Heart right ventricle (tissue), 16 donors: ENCODE measurements at regions not wholly inside any gene's neighbourhood (a gene's known extent, or its start where the extent isn't known, plus 50 kb on each side); places are given as distances from the start of the nearest gene placed in this dataset.

Source experiments
- ATAC-seq, 8 donors: fragments of 200-7000 bp; cut with Tn5 transposase; one replicate each; pipeline ENCODE4 v1.9.1; 2020; ENCODE audit warnings: mild to moderate bottlenecking in 8 of 8, moderate library complexity in 8 of 8, moderate number of reproducible peaks in 1 of 8
- DNase-seq, 2 donors: peaks; one replicate each; pipeline ENCODE4 v3.0.0-alpha.2; 2020
- H3K27ac ChIP-seq, 10 donors: fragments of 200-600 bp; sonication (generic) in 2 of 10; one replicate each; pipeline versions ENCODE4 v1.5.0 to v1.8.0; 2020 to 2022; ENCODE audit warnings: mild to moderate bottlenecking in 3 of 10
- H3K27me3 ChIP-seq, 7 donors: fragments of 200-600 bp; one replicate each; pipeline ENCODE4 v1.8.0; 2021 to 2022; ENCODE audit warnings: mild to moderate bottlenecking in 2 of 7
- H3K36me3 ChIP-seq, 9 donors: fragments of 200-600 bp; sonication (generic) in 1 of 9; one replicate each; pipeline versions ENCODE4 v1.5.0 to v1.8.0; 2020 to 2022; ENCODE audit warnings: mild to moderate bottlenecking in 2 of 9
- H3K4me1 ChIP-seq, 9 donors: fragments of 200-600 bp; sonication (generic) in 1 of 9; one replicate each; pipeline versions ENCODE4 v1.5.0 to v1.8.0; 2020 to 2022; ENCODE audit warnings: mild to moderate bottlenecking in 4 of 9
- H3K4me3 ChIP-seq, 10 donors: fragments of 200-600 bp; sonication (generic) in 2 of 10; one replicate each; pipeline versions ENCODE4 v1.5.0 to v1.8.0; 2020 to 2022; ENCODE audit warnings: mild to moderate bottlenecking in 7 of 10, moderate library complexity in 2 of 10
- H3K9me3 ChIP-seq, 11 donors: fragments of 200-600 bp in 10 of 11; sonication (generic) in 2 of 11; one replicate each; pipeline versions ENCODE4 v1.5.0 to v1.8.0; 2013 to 2022; ENCODE audit warnings: mild to moderate bottlenecking in 2 of 11, control low read depth in 1 of 11, moderate library complexity in 1 of 11
- WGBS, 2 donors: extraction: QIAGEN DNeasy Blood & Tissue Kit; methylation state at CpG; one replicate each; pipeline ENCODE4 v1.1.7; 2013; ENCODE audit warnings: inconsistent platforms in 1 of 2; 5-methylcytosine and 5-hydroxymethylcytosine counted together
- intact Hi-C, 10 donors: fragments of 100-400 bp; cut with DNase I; formaldehyde crosslinking; loops; one replicate each; pipeline versions ENCODE4 v1.11.1 to v1.14.2; 2022
- TF ChIP-seq, protein P1 (sequence below), 9 donors: fragments of 200-600 bp; sonication (generic) in 2 of 9; IDR thresholded peaks; one replicate each; pipeline versions ENCODE4 v1.5.0 to v1.8.0; 2021 to 2022; ENCODE audit warnings: antibody characterized with exemption in 9 of 9, mild to moderate bottlenecking in 5 of 9, moderate library complexity in 1 of 9
- donor health status: Arrhythmogenic right ventricular cardiomyopathy.
- donor health status: ischemic (EF 13 %, LVEDD 7.1; RV severe dilation, severe dysfunction).
- donor health status: healthy with polysubstance abuse.
- donor health status: DM: no; HTN: yes; CAD: no.
- donor health status: DM: no; HTN: no; CAD: no.
- donor health status: ischemic (EF 25% LVEDD 6.9; RV normal size, moderate dysfunction).
- donor health status: ischemic (EF 25% LVEDD 5.7; RV mildly dilated, moderate dysfunction).
- donor health status: healthy.
- donor health status: DM: yes; HTN: yes; CAD: no.
- donor health status: Ischemic cardiomyopathy.
- donor health status: ischemic (EF 35%, LVEDD 5.7; RV mildly dilated, moderate dysfunction).
- donor health status: nonischemic (EF 11% LVEDD 7.7; RV severe dilation, severe dysfunction).
- donor health status: DM: yes; HTN: yes; CAD: no.
- donor health status: PGD.
- donor health status: ischemic (EF 29% LVEDD 5.4; RV normal size, mild dysfunction).
- donor health status: nonischemic (EF 23%, LVEDD 6.1; RV moderate dilation, normal function).

DNA sequence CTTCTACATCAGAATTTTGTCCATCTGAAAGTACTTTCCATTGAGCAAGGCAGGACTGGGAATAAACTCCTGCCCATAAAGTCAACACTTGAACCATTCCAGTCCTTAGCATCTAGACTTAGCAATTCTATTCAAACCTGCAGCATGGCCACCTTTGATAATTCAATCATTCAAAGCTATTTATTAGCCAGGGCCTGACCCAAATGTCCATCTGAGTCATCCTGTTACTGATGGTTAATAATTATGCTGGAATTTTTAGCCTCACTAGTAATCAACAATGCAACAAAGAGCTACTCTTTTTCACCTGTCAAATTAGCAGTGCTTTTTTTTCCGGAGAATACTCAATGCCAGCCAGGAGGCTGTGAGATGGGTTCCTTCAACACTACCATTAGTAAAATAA lies 72.7 kb upstream of the SNRK start:
- H3K27ac ChIP-seq = no peak overlapping the region
- 88 to 95% methylated on average over 1 of the region's 1 CpG for WGBS, 2 donors
- TF ChIP-seq, protein P1, sequence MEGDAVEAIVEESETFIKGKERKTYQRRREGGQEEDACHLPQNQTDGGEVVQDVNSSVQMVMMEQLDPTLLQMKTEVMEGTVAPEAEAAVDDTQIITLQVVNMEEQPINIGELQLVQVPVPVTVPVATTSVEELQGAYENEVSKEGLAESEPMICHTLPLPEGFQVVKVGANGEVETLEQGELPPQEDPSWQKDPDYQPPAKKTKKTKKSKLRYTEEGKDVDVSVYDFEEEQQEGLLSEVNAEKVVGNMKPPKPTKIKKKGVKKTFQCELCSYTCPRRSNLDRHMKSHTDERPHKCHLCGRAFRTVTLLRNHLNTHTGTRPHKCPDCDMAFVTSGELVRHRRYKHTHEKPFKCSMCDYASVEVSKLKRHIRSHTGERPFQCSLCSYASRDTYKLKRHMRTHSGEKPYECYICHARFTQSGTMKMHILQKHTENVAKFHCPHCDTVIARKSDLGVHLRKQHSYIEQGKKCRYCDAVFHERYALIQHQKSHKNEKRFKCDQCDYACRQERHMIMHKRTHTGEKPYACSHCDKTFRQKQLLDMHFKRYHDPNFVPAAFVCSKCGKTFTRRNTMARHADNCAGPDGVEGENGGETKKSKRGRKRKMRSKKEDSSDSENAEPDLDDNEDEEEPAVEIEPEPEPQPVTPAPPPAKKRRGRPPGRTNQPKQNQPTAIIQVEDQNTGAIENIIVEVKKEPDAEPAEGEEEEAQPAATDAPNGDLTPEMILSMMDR (IDR thresholded peaks at IDR 0.05) = no peak
- no peaks in the 10 kb centered on the region for H3K9me3 ChIP-seq
- ATAC-seq (no peak), DNase-seq (no peak)
- peaks cover 0 to 32% (median 17%) of the 10 kb centered on the region in 9 donors for H3K4me1 ChIP-seq
- H3K4me3 ChIP-seq = no peak overlapping the region
- H3K36me3 ChIP-seq = no peaks in the 10 kb centered on the region
- H3K27me3 ChIP-seq = no peaks in the 10 kb centered on the region
- intact Hi-C loops = loop anchor here in 2 of 10 donors (10.0 kb wide), 2 partner anchors 49 to 291 kb away; no protein-coding TSS in a partner anchor

GRCh38 chr3:43212914-43213611 lies 73.3 kb upstream of the SNRK start:
- Histone ChIP-seq H3K9me3 (no peaks in the 10 kb centered on the region), H3K4me3 (no peak overlapping the region), H3K27me3 (no peaks in the 10 kb centered on the region), H3K4me1 (peaks cover 0 to 27% (median 12%) of the 10 kb centered on the region in 9 donors), H3K27ac (no peak overlapping the region), H3K36me3 (no peaks in the 10 kb centered on the region)
- TF ChIP-seq, protein P1 (IDR thresholded peaks at IDR 0.05) = no peak
- WGBS, 2 donors = 85% methylated on average over 8 of the region's 8 CpGs
- DNase-seq (no peak), ATAC-seq (no peak)
- intact Hi-C loops = loop anchor here in 2 of 10 donors (10.0 kb wide), 2 partner anchors 48 to 292 kb away; no protein-coding TSS in a partner anchor

DNA sequence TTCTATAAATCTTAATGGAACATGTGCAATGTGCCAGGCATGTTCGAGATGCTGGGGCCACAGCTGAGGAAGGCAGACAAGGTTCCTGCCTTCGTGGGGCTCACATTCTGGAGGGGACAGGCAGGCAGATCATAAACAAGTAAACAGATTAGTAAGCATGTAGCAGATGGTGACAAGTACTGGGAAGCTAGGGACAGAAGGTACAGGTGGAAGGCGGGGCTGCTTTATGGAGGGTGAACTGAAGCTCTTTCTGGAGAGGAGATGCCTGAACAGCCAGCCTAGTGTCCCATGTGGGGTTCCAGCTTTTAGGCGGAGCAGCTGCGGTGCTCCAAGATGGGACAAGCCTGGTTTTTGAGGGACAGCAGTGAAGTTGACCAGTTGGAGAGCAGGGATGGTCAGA lies 74.7 kb upstream of the SNRK start:
- TF ChIP-seq, protein P1 (IDR thresholded peaks at IDR 0.05) = no peak
- Histone ChIP-seq H3K27me3 (no peaks in the 10 kb centered on the region), H3K4me1 (peaks cover 0 to 15% (median 9%) of the 10 kb centered on the region in 9 donors), H3K9me3 (no peaks in the 10 kb centered on the region), H3K27ac (peak overlapping the region in 1 of 10 donors; percentile 57), H3K4me3 (no peak overlapping the region), H3K36me3 (no peaks in the 10 kb centered on the region)
- DNase-seq (no peak), ATAC-seq (no peak)
- intact Hi-C loops = loop anchor here in 2 of 10 donors (10.0 kb wide), 2 partner anchors 47 to 293 kb away; no protein-coding TSS in a partner anchor
- WGBS, 2 donors = 98% methylated on average over 5 of the region's 5 CpGs

- WGBS, 2 donors = 41 to 58% methylated on average over 8 of the region's 8 CpGs
- H3K4me3 ChIP-seq = no peak overlapping the region
- no peaks in the 10 kb centered on the region for H3K27me3 ChIP-seq
- H3K4me1 ChIP-seq = peaks cover 0 to 15% (median 9%) of the 10 kb centered on the region in 9 donors
- ATAC-seq (peak; percentile 54 to 86 (median 74)), DNase-seq (peak in 1 of 2 donors; percentile 18)
- no peaks in the 10 kb centered on the region for H3K9me3 ChIP-seq
- intact Hi-C loops = loop anchor here in 2 of 10 donors (10.0 kb wide), 2 partner anchors 46 to 294 kb away; no protein-coding TSS in a partner anchor
- TF ChIP-seq, protein P1 (IDR thresholded peaks at IDR 0.05) = no peak
- H3K27ac ChIP-seq = peak overlapping the region in 6 of 10 donors; percentile 31 to 59 (median 54)
- H3K36me3 ChIP-seq = no peaks in the 10 kb centered on the region
Observed at GRCh38 chr3:43210049-43211027, 76.0 kb upstream of the SNRK start.
